Liver (tissue), 8 donors: ENCODE measurements at regions not wholly inside any gene's neighbourhood (a gene's known extent, or its start where the extent isn't known, plus 50 kb on each side); places are given as distances from the start of the nearest gene placed in this dataset.

Experiments
- DNase-seq: peaks from one replicate; pipeline ENCODE4 v3.0.0-alpha.2; 2017; ENCODE audit warnings: low spot score
- H3K27ac ChIP-seq, 2 donors: one replicate each; pipeline ENCODE4 v1.7.0; 2013; ENCODE audit warnings: inconsistent platforms in 2 of 2, low read length in 2 of 2, control low read depth in 1 of 2, low read depth in 1 of 2, mild to moderate bottlenecking in 1 of 2
- H3K27me3 ChIP-seq, 4 donors: one replicate each; pipeline versions ENCODE4 v1.6.1 to v1.7.0; 2013; ENCODE audit warnings: low read length in 3 of 4, inconsistent platforms in 1 of 4, mild to moderate bottlenecking in 1 of 4, moderate library complexity in 1 of 4; ENCODE audit not compliant: control insufficient read depth in 4 of 4, insufficient read depth in 4 of 4
- H3K36me3 ChIP-seq, 4 donors: one replicate each; pipeline versions ENCODE4 v1.6.1 to v1.7.0; 2013; ENCODE audit warnings: low read length in 3 of 4, mild to moderate bottlenecking in 3 of 4, low read depth in 1 of 4, moderate library complexity in 1 of 4; ENCODE audit not compliant: control insufficient read depth in 4 of 4, insufficient read depth in 3 of 4
- H3K4me1 ChIP-seq, 4 donors: one replicate each; pipeline versions ENCODE4 v1.6.1 to v1.7.0; 2013; ENCODE audit warnings: low read length in 3 of 4, mild to moderate bottlenecking in 3 of 4, moderate library complexity in 1 of 4; ENCODE audit not compliant: control insufficient read depth in 4 of 4, insufficient read depth in 4 of 4
- H3K4me3 ChIP-seq, 3 donors: one replicate each; pipeline versions ENCODE4 v1.6.1 to v1.7.0; 2013; ENCODE audit warnings: low read length in 3 of 3, control low read depth in 1 of 3, low read depth in 1 of 3, mild to moderate bottlenecking in 1 of 3
- H3K9ac ChIP-seq, 2 donors: one replicate each; pipeline ENCODE4 v1.7.0; 2013; ENCODE audit warnings: low read length in 2 of 2, mild to moderate bottlenecking in 2 of 2, moderate library complexity in 2 of 2, control low read depth in 1 of 2, low read depth in 1 of 2
- H3K9me3 ChIP-seq, 4 donors: one replicate each; pipeline versions ENCODE4 v1.6.1 to v1.7.0; 2013; ENCODE audit warnings: low read length in 3 of 4; ENCODE audit not compliant: control insufficient read depth in 4 of 4
- EGR1 ChIP-seq, 2 donors: IDR thresholded peaks; 2 replicates each; pipeline ENCODE4 v1.6.1; 2016 to 2018; ENCODE audit warnings: antibody characterized with exemption in 2 of 2, low read depth in 2 of 2
- FOXA1 ChIP-seq: IDR thresholded peaks from 2 replicates; pipeline ENCODE4 v1.6.1; 2016; ENCODE audit warnings: antibody characterized with exemption
- FOXA2 ChIP-seq: IDR thresholded peaks from 2 replicates; pipeline ENCODE4 v1.6.1; 2016; ENCODE audit warnings: antibody characterized with exemption
- GABPA ChIP-seq, 2 donors: IDR thresholded peaks in 1 of 2; conservative IDR thresholded peaks in 1 of 2; 2 replicates each; pipeline ENCODE4 v1.6.1; 2016; ENCODE audit warnings: antibody characterized with exemption in 2 of 2, mild to moderate bottlenecking in 1 of 2, moderate library complexity in 1 of 2
- HNF4G ChIP-seq: IDR thresholded peaks from 2 replicates; pipeline ENCODE4 v1.6.1; 2016; ENCODE audit warnings: antibody characterized with exemption
- JUND ChIP-seq, 2 donors: IDR thresholded peaks; 2 replicates each; pipeline ENCODE4 v1.6.1; 2016; ENCODE audit warnings: antibody characterized with exemption in 2 of 2
- NR2F2 ChIP-seq: IDR thresholded peaks from 2 replicates; pipeline ENCODE4 v1.6.1; 2016; ENCODE audit warnings: antibody characterized with exemption
- RAD21 ChIP-seq, 2 donors: IDR thresholded peaks; 2 replicates each; pipeline ENCODE4 v1.6.1; 2016; ENCODE audit warnings: antibody characterized with exemption in 2 of 2, mild to moderate bottlenecking in 2 of 2
- RXRA ChIP-seq, 2 donors: IDR thresholded peaks; 2 replicates each; pipeline ENCODE4 v1.6.1; 2017 to 2018; ENCODE audit warnings: antibody characterized with exemption in 2 of 2, mild to moderate bottlenecking in 1 of 2
- SP1 ChIP-seq: IDR thresholded peaks from 2 replicates; pipeline ENCODE4 v1.6.1; 2018; ENCODE audit warnings: antibody characterized with exemption, mild to moderate bottlenecking
- TAF1 ChIP-seq: conservative IDR thresholded peaks from 2 replicates; pipeline ENCODE4 v1.6.1; 2016; ENCODE audit warnings: antibody characterized with exemption, mild to moderate bottlenecking
- YY1 ChIP-seq: IDR thresholded peaks from 2 replicates; pipeline ENCODE4 v1.6.1; 2016; ENCODE audit warnings: antibody characterized with exemption, mild to moderate bottlenecking
- WGBS: extraction: QIAGEN DNeasy Blood & Tissue Kit; methylation state at CpG from one replicate; pipeline ENCODE4 v1.1.7; 2013; 5-methylcytosine and 5-hydroxymethylcytosine counted together
- TF ChIP-seq, protein P1 (sequence below): fragments of 150-350 bp; IDR thresholded peaks from 2 replicates; pipeline ENCODE4 v1.5.1; 2017; ENCODE audit warnings: improper control_type of control experiment, low read depth, low read length; ENCODE audit not compliant: missing input control
- TF ChIP-seq, protein P2 (sequence below): IDR thresholded peaks from 2 replicates; pipeline ENCODE4 v1.6.1; 2016; ENCODE audit warnings: antibody characterized with exemption
- TF ChIP-seq, protein P3 (sequence below): IDR thresholded peaks from 2 replicates; pipeline ENCODE4 v1.6.1; 2016; ENCODE audit warnings: antibody characterized with exemption, mild to moderate bottlenecking
- TF ChIP-seq, protein P4 (sequence below): IDR thresholded peaks from 2 replicates; pipeline ENCODE4 v1.6.1; 2016; ENCODE audit warnings: antibody characterized with exemption
- TF ChIP-seq, protein P5 (sequence below): IDR thresholded peaks from 2 replicates; pipeline ENCODE4 v1.6.1; 2016; ENCODE audit warnings: antibody characterized with exemption
- donor health status: healthy.
- donor health status: healthy.
- donor health status: healthy.
- donor health status: healthy.
- donor health status: healthy.

DNA sequence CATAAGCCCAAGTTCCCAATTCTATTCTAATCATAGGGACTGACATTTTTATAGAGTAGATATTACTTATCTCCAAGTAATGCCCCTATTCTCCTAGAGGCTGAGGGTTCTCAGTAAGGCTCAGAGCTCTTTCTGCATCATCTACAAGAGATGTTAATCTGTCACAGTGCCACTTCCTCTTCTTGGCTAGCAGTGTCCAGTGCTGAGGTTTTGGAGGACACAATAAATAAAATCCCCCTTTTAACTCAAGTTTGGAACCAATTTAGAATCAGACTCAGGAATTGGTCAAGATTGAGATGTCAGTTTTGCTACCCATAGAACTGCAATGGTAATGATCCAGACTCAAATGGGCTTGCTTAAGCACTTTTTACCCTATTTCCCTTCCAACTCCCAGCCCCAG, 154.1 kb upstream of the ARID2 start:
- Histone ChIP-seq H3K4me3 (no peak overlapping the region), H3K9me3 (no peaks in the 10 kb centered on the region), H3K9ac (no peak overlapping the region), H3K4me1 (no peaks in the 10 kb centered on the region), H3K27me3 (no peaks in the 10 kb centered on the region), H3K36me3 (no peaks in the 10 kb centered on the region), H3K27ac (no peak overlapping the region)
- TF ChIP-seq NR2F2, result no peak
- no peak for TF ChIP-seq TAF1
- TF ChIP-seq, protein P1, sequence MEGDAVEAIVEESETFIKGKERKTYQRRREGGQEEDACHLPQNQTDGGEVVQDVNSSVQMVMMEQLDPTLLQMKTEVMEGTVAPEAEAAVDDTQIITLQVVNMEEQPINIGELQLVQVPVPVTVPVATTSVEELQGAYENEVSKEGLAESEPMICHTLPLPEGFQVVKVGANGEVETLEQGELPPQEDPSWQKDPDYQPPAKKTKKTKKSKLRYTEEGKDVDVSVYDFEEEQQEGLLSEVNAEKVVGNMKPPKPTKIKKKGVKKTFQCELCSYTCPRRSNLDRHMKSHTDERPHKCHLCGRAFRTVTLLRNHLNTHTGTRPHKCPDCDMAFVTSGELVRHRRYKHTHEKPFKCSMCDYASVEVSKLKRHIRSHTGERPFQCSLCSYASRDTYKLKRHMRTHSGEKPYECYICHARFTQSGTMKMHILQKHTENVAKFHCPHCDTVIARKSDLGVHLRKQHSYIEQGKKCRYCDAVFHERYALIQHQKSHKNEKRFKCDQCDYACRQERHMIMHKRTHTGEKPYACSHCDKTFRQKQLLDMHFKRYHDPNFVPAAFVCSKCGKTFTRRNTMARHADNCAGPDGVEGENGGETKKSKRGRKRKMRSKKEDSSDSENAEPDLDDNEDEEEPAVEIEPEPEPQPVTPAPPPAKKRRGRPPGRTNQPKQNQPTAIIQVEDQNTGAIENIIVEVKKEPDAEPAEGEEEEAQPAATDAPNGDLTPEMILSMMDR, result no peak
- TF ChIP-seq EGR1 (IDR thresholded peaks at IDR 0.05; ENCODE audit: low read depth in 2 of 2), result no peak
- no peak for TF ChIP-seq HNF4G
- TF ChIP-seq RXRA (IDR thresholded peaks at IDR 0.05), result no peak
- no peak for TF ChIP-seq FOXA2
- no peak for TF ChIP-seq FOXA1
- no peak for TF ChIP-seq RAD21 (IDR thresholded peaks at IDR 0.05)
- TF ChIP-seq, protein P2, sequence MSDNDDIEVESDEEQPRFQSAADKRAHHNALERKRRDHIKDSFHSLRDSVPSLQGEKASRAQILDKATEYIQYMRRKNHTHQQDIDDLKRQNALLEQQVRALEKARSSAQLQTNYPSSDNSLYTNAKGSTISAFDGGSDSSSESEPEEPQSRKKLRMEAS, result no peak
- no peak for TF ChIP-seq YY1
- TF ChIP-seq GABPA (IDR thresholded peaks at IDR 0.05 in 1 of 2, conservative IDR thresholded peaks at IDR 0.05 in 1 of 2), result no peak
- TF ChIP-seq, protein P3, sequence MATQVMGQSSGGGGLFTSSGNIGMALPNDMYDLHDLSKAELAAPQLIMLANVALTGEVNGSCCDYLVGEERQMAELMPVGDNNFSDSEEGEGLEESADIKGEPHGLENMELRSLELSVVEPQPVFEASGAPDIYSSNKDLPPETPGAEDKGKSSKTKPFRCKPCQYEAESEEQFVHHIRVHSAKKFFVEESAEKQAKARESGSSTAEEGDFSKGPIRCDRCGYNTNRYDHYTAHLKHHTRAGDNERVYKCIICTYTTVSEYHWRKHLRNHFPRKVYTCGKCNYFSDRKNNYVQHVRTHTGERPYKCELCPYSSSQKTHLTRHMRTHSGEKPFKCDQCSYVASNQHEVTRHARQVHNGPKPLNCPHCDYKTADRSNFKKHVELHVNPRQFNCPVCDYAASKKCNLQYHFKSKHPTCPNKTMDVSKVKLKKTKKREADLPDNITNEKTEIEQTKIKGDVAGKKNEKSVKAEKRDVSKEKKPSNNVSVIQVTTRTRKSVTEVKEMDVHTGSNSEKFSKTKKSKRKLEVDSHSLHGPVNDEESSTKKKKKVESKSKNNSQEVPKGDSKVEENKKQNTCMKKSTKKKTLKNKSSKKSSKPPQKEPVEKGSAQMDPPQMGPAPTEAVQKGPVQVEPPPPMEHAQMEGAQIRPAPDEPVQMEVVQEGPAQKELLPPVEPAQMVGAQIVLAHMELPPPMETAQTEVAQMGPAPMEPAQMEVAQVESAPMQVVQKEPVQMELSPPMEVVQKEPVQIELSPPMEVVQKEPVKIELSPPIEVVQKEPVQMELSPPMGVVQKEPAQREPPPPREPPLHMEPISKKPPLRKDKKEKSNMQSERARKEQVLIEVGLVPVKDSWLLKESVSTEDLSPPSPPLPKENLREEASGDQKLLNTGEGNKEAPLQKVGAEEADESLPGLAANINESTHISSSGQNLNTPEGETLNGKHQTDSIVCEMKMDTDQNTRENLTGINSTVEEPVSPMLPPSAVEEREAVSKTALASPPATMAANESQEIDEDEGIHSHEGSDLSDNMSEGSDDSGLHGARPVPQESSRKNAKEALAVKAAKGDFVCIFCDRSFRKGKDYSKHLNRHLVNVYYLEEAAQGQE, result no peak
- TF ChIP-seq, protein P4, sequence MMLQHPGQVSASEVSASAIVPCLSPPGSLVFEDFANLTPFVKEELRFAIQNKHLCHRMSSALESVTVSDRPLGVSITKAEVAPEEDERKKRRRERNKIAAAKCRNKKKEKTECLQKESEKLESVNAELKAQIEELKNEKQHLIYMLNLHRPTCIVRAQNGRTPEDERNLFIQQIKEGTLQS, result no peak
- TF ChIP-seq JUND (IDR thresholded peaks at IDR 0.05), result no peak
- no peak for TF ChIP-seq SP1
- DNase-seq, result no peak

DNA sequence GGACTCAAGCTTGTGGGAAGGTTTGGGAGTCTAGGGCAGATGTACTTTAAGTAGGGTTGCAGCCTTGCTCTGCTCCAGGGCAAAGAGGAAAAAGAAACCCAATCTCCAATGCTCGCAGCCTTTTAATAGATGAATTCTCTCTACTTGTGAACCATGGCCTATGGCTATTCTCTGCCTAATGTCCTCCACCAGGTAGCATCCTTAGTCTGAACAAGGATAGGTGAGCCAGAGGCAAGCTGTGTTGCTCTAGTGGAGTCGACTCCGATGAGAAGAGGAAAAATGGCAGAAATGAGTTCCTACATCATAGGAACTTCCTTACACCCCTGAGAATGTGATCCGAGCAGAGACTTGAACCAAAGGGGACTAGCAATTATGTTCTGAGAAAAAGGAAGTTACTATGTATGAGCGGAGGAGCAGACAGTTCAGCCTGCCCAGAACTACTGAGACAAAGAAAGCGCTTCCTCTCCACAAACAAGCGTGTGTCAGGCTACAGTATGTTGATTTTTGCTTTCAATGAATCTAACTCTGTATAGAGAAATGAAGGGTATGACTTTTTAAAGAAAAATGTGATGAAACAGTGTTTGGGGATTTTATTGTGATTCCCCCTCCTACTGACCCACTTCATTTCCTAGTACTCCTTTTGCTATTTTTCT, 153.6 kb upstream of the ARID2 start:
- H3K36me3 ChIP-seq, result no peaks in the 10 kb centered on the region
- H3K27me3 ChIP-seq, result no peaks in the 10 kb centered on the region
- TF ChIP-seq, protein P3, result no peak
- TF ChIP-seq, protein P5, sequence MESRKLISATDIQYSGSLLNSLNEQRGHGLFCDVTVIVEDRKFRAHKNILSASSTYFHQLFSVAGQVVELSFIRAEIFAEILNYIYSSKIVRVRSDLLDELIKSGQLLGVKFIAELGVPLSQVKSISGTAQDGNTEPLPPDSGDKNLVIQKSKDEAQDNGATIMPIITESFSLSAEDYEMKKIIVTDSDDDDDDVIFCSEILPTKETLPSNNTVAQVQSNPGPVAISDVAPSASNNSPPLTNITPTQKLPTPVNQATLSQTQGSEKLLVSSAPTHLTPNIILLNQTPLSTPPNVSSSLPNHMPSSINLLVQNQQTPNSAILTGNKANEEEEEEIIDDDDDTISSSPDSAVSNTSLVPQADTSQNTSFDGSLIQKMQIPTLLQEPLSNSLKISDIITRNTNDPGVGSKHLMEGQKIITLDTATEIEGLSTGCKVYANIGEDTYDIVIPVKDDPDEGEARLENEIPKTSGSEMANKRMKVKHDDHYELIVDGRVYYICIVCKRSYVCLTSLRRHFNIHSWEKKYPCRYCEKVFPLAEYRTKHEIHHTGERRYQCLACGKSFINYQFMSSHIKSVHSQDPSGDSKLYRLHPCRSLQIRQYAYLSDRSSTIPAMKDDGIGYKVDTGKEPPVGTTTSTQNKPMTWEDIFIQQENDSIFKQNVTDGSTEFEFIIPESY, result no peak
- TF ChIP-seq TAF1, result no peak
- TF ChIP-seq YY1, result no peak
- TF ChIP-seq EGR1 (IDR thresholded peaks at IDR 0.05; ENCODE audit: low read depth in 2 of 2), result no peak
- TF ChIP-seq, protein P1, result no peak
- H3K27ac ChIP-seq, result no peak overlapping the region
- no peak overlapping the region for H3K9ac ChIP-seq
- 69% methylated on average over 7 of the region's 7 CpGs for whole genome bisulfite sequencing
- H3K9me3 ChIP-seq, result no peaks in the 10 kb centered on the region
- H3K4me3 ChIP-seq, result no peak overlapping the region
- no peak for DNase-seq
- no peaks in the 10 kb centered on the region for H3K4me1 ChIP-seq
